Body of pancreas (tissue), 4 donors: ENCODE measurements at regions not wholly inside any gene's neighbourhood (a gene's known extent, or its start where the extent isn't known, plus 50 kb on each side); places are given as distances from the start of the nearest gene placed in this dataset.

ENCODE experiments used
- ATAC-seq: fragments of 150-250 bp; one replicate; pipeline ENCODE4 v1.9.1; 2016
- DNase-seq, 4 donors: peaks; one replicate each; pipeline ENCODE4 v3.0.0-alpha.2; 2019
- H3K27ac ChIP-seq, 4 donors: fragments of 200-600 bp; sonication (generic); 1 replicate in 3 of 4; 2 replicates in 1 of 4; pipeline versions ENCODE4 v1.5.1 to v1.6.1; 2016 to 2019; ENCODE audit warnings: mild to moderate bottlenecking in 1 of 4, mixed read lengths in 1 of 4, moderate library complexity in 1 of 4
- H3K27me3 ChIP-seq, 2 donors: fragments of 200-600 bp; sonication (generic); one replicate each; pipeline ENCODE4 v1.6.0; 2016; ENCODE audit warnings: mild to moderate bottlenecking in 1 of 2
- H3K36me3 ChIP-seq, 2 donors: fragments of 200-600 bp; sonication (generic); replicated peaks in 1 of 2; 2 replicates each; pipeline ENCODE4 v1.5.1; 2016; ENCODE audit warnings: low read depth in 2 of 2; ENCODE audit not compliant: insufficient read depth in 1 of 2
- H3K4me1 ChIP-seq: fragments of 200-600 bp; sonication (generic); one replicate; pipeline ENCODE4 v1.6.0; 2016
- H3K4me3 ChIP-seq, 2 donors: fragments of 200-600 bp; sonication (generic); 1 replicate in 1 of 2; 2 replicates in 1 of 2; pipeline ENCODE4 v1.5.1; 2016 to 2019
- H3K9me3 ChIP-seq, 3 donors: fragments of 200-600 bp; sonication (generic); 1 replicate in 2 of 3; 2 replicates in 1 of 3; pipeline ENCODE4 v1.5.1; 2016
- CTCF ChIP-seq, 7 experiments: fragments of 450-650 bp in 4 of 7; fragments of 200-600 bp in 3 of 7; sonication (generic) in 3 of 7; IDR thresholded peaks; one replicate each; pipeline ENCODE4 v1.5.1; 2016 to 2019; ENCODE audit warnings: antibody characterized with exemption in 7 of 7
- POLR2A ChIP-seq, 3 donors: fragments of 450-650 bp; IDR thresholded peaks; one replicate each; pipeline ENCODE4 v1.6.1; 2016; ENCODE audit warnings: antibody characterized with exemption in 3 of 3, mild to moderate bottlenecking in 2 of 3
- whole genome bisulfite sequencing, 2 donors: methylation state at CpG; one replicate each; pipeline ENCODE4 v1.1.5; 2017; 5-methylcytosine and 5-hydroxymethylcytosine counted together
- intact Hi-C: fragments of 100-400 bp; cut with DNase I; formaldehyde crosslinking; loops from one replicate; pipeline ENCODE4 v1.15.1; 2023

GRCh38 chr6:165081944-165082532, 227.4 kb downstream of the C6orf118 start:
- Histone ChIP-seq H3K9me3 (no peaks in the 10 kb centered on the region), H3K27ac (no peak overlapping the region), H3K27me3 (no peaks in the 10 kb centered on the region), H3K4me1 (no peaks in the 10 kb centered on the region), H3K4me3 (no peak overlapping the region), H3K36me3 (no peaks in the 10 kb centered on the region)
- ATAC-seq (no peak), DNase-seq (no peak)
- no peak for TF ChIP-seq POLR2A (IDR thresholded peaks at IDR 0.05)
- no peak for TF ChIP-seq CTCF (IDR thresholded peaks at IDR 0.05)
- intact Hi-C loops = no loop called here
- 54 to 60% methylated on average over 9 of the region's 9 CpGs for WGBS, 2 donors

- DNase-seq (no peak), ATAC-seq (no peak)
- H3K27me3 ChIP-seq = no peaks in the 10 kb centered on the region
- H3K9me3 ChIP-seq = no peaks in the 10 kb centered on the region
- no peak overlapping the region for H3K4me3 ChIP-seq
- H3K4me1 ChIP-seq = no peaks in the 10 kb centered on the region
- intact Hi-C loops = no loop called here
- TF ChIP-seq POLR2A (IDR thresholded peaks at IDR 0.05) = no peak
- no peaks in the 10 kb centered on the region for H3K36me3 ChIP-seq
- WGBS, 2 donors = 52 to 61% methylated on average over 2 of the region's 2 CpGs
- H3K27ac ChIP-seq = no peak overlapping the region
Observed at GRCh38 chr6:165077876-165078275, 231.5 kb downstream of the C6orf118 start.

GRCh38 chr6:165071906-165072305, 237.5 kb downstream of the C6orf118 start:
- Histone ChIP-seq H3K36me3 (no peaks in the 10 kb centered on the region), H3K4me3 (no peak overlapping the region), H3K27me3 (no peaks in the 10 kb centered on the region), H3K27ac (no peak overlapping the region), H3K9me3 (no peaks in the 10 kb centered on the region), H3K4me1 (no peaks in the 10 kb centered on the region)
- no peak for TF ChIP-seq POLR2A (IDR thresholded peaks at IDR 0.05)
- 57 to 64% methylated on average over 4 of the region's 4 CpGs for WGBS, 2 donors
- no peak for DNase-seq
- intact Hi-C loops = no loop called here
- no peak for ATAC-seq

- intact Hi-C loops = no loop called here
- H3K36me3 ChIP-seq = no peaks in the 10 kb centered on the region
- 51 to 56% methylated on average over 3 of the region's 3 CpGs for WGBS, 2 donors
- no peaks in the 10 kb centered on the region for H3K4me1 ChIP-seq
- H3K27ac ChIP-seq = no peak overlapping the region
- TF ChIP-seq POLR2A (IDR thresholded peaks at IDR 0.05) = no peak
- no peak for TF ChIP-seq CTCF (IDR thresholded peaks at IDR 0.05)
- no peaks in the 10 kb centered on the region for H3K9me3 ChIP-seq
- no peaks in the 10 kb centered on the region for H3K27me3 ChIP-seq
- DNase-seq (no peak), ATAC-seq (no peak)
- no peak overlapping the region for H3K4me3 ChIP-seq
Observed at GRCh38 chr6:165060720-165061119, 248.7 kb downstream of the C6orf118 start.

GRCh38 chr6:165059032-165059431, 250.4 kb downstream of the C6orf118 start:
- Histone ChIP-seq H3K36me3 (no peaks in the 10 kb centered on the region), H3K4me1 (no peaks in the 10 kb centered on the region), H3K27ac (no peak overlapping the region), H3K27me3 (no peaks in the 10 kb centered on the region), H3K4me3 (no peak overlapping the region), H3K9me3 (no peaks in the 10 kb centered on the region)
- DNase-seq (no peak), ATAC-seq (no peak)
- intact Hi-C loops = no loop called here
- WGBS, 2 donors = 50 to 59% methylated on average over 3 of the region's 3 CpGs
- TF ChIP-seq CTCF (IDR thresholded peaks at IDR 0.05) (no peak), POLR2A (IDR thresholded peaks at IDR 0.05) (no peak)

GRCh38 chr6:165056292-165056691, 253.1 kb downstream of the C6orf118 start:
- Histone ChIP-seq H3K27me3 (no peaks in the 10 kb centered on the region), H3K27ac (no peak overlapping the region), H3K4me1 (no peaks in the 10 kb centered on the region), H3K36me3 (no peaks in the 10 kb centered on the region), H3K4me3 (no peak overlapping the region), H3K9me3 (no peaks in the 10 kb centered on the region)
- intact Hi-C loops = no loop called here
- 69 to 72% methylated on average over 11 of the region's 11 CpGs for WGBS, 2 donors
- ATAC-seq = no peak
- TF ChIP-seq POLR2A (IDR thresholded peaks at IDR 0.05) = no peak
- TF ChIP-seq CTCF (IDR thresholded peaks at IDR 0.05) = no peak
- no peak for DNase-seq
